ENCODE measurements at regions not wholly inside any gene's neighbourhood (a gene's known extent, or its start where the extent isn't known, plus 50 kb on each side); places are given as distances from the start of the nearest gene placed in this dataset.
"Not testable (repeated sequence)": the region's sequence is repeated elsewhere in the genome, so short reads cannot be mapped to it uniquely, and the experiment has no call there.

DNA sequence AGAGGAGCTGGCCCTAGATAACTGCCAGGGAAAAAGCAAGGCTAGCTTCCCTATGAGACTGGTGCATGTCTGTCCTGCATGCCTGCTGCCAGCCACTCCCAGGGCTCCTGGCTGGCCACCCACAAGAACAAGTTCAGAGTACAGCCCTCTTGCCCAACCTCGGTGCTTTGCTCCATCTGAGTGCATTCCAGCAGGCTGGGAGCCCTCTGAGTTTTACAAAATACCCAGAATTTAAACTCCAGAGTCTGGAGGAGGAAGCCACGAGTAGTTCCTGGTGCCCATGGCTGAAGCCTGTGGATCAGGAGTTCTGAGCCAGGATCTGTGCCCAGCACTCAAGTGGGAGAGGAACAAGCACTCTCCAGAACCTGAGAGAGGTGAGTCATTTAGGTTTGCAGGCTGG is 111.6 kb downstream of the MAGEE2 start:
- no peak for DNase-seq (ENCODE audit: low spot score)

DNA sequence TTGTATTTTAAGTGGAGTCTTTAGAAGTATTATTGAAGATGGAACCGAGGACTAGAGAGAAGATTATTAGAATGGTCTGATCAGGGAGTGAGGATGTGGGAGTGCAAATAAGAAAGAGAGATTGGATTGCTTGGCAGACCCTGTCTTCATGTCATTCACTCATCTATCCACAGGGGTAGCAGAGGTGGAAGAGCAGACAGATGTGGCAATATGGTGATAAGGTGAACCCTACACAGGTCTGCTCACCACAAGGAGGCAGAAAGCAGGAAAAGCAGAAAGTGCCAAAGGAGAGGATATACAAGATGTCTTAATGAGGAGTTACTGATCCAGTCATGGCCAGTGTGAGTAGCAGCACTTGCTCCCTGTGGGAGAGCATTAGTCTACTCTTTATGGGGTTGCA is 129.4 kb downstream of the MAGEE2 start:
- DNase-seq (ENCODE audit: low spot score): peak; percentile 1

DNA sequence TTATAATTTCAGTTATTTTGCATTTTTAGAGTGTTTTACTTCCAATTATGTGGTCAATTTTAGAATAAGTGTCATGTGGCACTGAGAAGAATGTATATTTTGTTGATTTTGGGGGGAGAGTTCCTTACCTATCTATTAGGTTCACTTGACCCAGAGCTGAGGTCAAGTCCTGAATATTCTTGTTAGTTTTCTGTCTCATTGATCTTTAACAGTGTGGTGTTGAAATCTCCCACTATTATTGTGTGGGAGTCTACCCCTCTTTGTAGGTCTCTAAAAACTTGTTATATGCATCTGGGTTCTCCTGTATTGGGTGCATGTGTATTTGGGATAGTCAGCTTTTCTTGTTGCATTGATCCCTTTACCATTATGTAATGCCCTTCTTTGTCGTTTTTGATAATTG is 127.0 kb upstream of the ZDHHC15 start:
- DNase-seq (ENCODE audit: low spot score): no peak

DNA sequence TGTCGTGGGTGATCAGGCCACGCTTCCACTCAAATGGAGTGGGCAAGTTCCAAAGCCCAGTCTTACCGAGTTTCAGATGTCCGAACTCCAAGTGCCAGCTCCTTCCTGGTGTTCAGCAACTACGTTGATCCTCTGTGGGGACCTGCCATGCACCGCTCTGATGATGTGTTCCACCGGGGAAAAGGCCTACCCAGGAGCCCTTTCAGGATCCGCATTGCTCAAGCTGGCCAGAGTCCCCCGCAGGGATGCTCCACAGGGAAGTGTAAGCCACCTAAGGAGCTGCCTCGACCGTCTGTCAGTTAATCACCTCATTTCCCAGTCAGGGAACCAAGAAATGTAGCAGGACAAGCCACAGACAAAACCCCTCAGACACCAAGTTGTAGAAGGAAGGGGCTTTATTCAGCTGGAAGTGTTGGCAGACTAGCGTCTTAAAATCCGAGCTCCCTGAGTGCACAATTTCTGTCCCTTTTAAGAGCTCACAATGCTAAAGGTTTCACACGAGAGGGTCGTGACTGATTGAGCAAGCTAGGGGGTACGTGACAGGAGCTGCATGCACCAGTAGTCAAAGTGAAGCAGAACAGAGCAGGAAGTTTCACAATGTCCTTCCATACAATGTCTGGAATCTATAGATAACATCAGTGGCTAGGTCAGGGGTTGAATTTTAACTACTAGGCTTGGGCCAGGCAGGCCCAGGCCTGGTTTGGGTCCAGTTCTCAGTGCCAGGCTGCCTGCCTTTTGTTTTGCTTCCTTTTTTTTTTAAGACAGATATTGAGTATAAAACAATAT is 126.2 kb upstream of the ZDHHC15 start:
- DNase-seq (ENCODE audit: low spot score): no peak

DNA sequence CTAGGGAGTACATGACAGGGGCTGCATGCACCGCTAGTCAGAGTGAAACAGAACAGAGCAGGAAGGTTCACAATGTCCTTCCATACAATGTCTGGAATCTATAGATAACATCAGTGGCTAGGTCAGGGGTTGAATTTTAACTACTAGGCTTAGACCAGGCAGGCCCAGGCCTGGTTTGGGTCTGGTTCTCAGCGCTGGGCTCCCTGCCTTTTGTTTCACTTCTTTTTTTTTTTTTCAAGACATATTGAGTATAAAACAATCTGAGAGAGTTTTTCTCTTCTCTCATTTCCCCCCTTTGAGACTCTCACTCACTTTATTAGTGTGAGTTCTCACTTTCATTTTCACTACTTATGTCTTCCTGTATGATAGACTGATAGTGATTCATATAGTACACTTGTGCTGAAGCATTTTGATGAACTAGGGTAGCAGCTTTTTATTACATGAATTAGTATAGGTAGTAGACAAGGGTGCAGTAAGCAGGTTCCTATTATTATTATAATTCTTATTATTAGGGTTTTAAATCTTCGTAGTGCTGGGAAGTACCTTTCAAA is 120.0 kb upstream of the ZDHHC15 start:
- no peak for DNase-seq (ENCODE audit: low spot score)

DNA sequence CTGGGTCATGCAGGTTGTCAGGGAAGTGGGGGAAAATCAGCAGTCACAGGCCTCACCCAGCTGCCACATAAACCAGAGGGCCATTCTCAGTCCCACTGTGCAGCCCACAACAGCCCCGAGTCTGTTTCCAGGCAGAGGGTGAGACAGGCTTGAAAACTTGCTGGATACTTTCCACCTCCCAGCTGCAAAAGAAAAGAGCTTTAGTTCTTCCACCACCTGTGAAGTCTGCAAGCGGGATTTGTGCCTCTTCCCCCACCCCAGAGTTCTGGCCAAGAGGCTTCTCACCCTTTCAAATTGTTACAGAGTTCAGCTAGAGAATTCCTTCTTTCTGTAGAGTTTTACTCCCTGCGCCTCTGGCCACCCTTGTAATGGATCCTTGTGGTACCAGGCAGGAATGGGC is 115.5 kb upstream of the ZDHHC15 start:
- DNase-seq (ENCODE audit: low spot score): no peak

DNA sequence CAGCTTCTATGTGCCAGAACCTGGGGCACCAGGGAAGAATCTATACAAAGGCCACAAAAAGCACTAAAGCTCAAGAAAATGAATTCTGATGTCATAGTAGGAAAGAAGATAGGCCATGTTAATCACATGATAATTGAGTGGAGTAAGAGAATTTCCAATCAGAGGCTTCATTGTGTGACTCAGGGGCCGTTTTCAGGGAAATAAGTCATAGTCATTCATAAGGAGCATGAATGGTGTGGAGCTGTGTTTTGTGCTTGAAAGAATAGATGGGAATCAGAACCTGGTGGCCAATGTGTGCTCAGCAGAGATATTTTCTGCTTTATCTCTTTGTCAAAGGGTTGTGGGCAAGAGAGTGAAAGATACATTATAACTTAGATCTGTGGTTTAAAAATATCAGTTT is 102.4 kb upstream of the ZDHHC15 start:
- no peak for DNase-seq (ENCODE audit: low spot score)

DNA sequence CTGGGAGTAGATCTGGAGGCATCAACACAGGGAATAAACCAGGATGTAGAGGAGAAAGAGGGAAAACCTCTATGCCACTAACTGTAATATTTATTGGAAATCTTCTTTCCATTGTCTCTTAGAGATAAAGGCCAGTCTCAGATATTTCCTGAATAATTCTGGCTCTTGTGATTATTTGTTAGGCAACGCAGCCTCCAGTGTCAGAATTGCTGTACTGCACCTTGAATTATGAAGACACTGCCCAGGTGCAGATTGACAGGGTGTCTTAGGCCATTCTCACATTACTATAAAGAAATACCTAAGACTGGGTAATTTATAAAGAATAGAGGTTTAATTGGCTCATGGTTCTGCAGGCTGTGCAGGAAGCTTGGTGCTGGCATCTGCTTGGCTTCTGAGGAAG is 100.7 kb upstream of the ZDHHC15 start:
- peak; percentile 8 for DNase-seq (ENCODE audit: low spot score)

DNA sequence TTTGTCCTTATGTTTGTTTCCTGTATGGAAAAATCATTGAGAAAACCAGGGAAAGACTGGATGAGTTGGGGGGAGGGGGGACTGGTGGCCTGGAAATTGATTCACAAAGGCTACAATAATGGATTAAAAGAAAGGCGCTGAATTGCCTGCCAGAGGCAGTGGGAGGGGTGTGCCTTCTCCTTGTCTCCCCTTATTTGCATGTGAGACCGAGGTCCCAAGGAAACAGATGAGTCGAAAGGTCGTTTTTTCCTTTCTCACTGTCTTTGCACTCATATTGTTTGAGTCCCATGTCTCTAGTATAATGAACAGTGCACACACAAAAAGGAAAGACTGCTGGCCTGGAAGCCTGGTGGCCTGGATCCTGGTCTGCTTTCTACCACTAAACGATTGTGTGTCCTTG is 86.6 kb upstream of the ZDHHC15 start:
- DNase-seq (ENCODE audit: low spot score): no peak

DNA sequence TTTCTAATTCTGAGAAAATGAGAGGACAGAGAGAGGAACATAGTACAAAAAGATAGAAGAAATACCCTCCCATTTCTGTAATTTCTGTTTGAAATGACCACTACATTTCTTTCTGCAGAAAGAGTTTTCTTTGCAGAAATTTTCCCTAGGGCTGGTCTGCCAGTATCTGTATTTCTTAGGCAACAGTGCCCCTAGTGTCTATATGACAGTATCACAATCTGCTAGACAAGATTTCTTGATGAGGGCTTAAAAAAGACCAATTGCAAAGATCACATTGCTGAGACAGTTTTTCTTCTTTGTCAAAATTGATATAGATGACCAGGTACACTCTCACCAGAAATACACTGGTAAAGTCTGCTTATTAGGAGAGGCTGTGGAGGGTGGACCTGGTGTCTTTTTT is 81.0 kb upstream of the ZDHHC15 start:
- DNase-seq (ENCODE audit: low spot score): peak; percentile 44

DNA sequence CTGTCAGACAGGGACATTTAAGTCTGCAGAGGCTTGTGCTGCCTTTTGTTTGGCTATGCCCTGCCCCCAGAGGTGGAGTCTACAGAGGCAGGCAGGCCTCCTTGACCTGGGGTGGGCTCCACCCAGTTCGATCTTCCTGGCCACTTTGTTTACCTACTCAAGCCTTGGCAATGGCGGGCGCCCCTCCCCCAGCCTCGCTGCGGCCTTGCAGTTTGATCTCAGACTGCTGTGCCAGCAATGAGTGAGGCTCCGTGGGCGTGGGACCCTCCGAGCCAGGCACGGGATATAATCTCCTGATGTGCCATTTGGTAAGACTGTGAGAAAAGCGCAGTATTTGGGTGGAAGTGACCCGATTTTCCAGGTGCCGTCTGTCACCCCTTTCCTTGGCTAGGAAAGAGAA is 79.2 kb upstream of the ZDHHC15 start:
- DNase-seq (ENCODE audit: low spot score): not testable (repeated sequence)

DNA sequence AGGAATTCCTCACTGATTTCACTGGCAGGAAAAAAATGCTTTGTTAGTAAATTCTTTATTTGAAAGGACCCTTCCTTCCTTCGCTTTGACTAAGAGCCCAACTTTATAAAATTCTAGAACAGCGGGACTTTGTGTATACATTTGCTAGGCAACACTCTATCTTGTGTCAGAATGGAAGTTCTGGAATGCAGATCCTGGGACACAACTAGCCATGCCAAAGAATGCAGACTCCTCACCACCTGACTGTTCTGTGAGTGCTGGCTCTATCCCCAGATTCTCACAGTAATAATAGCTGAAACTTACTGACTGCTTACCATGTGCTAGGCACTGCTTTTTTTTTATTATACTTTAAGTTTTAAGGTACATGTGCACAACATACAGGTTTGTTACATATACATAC is 73.3 kb upstream of the ZDHHC15 start:
- DNase-seq (ENCODE audit: low spot score): no peak

DNA sequence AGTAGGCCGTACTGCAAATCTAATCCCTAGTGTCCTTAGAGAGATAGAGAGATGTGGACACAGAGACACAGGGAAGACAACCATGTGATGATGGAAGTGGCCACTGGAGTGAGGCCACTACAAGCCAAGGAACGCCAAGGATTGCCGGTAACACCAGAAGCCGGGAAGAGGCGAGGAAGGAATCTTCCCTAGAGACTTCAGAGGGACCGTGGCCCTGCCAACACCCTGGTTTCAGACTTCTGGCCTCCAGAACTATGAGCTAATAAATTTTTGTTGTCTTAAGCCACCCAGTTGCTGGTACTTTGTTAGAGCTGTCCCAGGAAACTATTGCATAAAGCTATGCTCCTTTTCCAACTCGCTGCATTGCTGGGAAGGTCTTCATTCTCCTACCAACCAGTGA is 70.3 kb upstream of the ZDHHC15 start:
- not testable (repeated sequence) for DNase-seq (ENCODE audit: low spot score)

DNA sequence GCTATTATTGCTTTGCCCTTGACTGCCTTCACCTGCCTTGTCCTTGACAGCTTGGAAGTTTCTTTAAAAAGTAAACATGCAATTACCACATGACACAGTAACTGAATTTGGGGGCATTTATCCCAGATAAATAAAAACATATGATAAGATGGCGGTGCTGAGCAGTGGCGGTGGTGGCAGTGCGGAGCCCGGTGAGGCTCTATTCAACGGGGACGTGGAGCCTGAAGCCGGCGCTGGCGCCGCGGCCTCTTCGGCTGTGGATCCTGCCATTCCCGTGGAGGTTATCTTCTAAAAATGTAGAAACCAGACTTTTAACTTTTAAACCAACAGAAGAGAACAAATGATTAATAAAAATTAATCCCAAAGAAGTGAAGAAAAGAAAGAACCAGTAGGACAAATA is 59.7 kb upstream of the ZDHHC15 start:
- no peak for DNase-seq (ENCODE audit: low spot score)
